G401 (cell line): ENCODE measurements at regions not wholly inside any gene's neighbourhood (a gene's known extent, or its start where the extent isn't known, plus 50 kb on each side); places are given as distances from the start of the nearest gene placed in this dataset.

Source experiments
- DNase-seq: peaks from one replicate; pipeline ENCODE4 v3.0.0-alpha.2; 2015; ENCODE audit warnings: low spot score
- in situ Hi-C: cut with HindIII; loops from 2 replicates; pipeline ENCODE4 v1.10.0; 2016; ENCODE audit warnings: low sequenced_read_pairs, mixed read lengths

- in situ Hi-C loops, result no loop called here
- no peak for DNase-seq
These were observed 78.6 kb upstream of the ADRA2C start for GRCh38 chr4:3687538-3687937.

GRCh38 chr4:3686753-3687152 is 79.4 kb upstream of the ADRA2C start:
- DNase-seq, result no peak
- in situ Hi-C loops, result no loop called here

GRCh38 chr4:3685081-3685645 is 81.0 kb upstream of the ADRA2C start:
- in situ Hi-C loops, result no loop called here
- no peak for DNase-seq

- in situ Hi-C loops, result no loop called here
- no peak for DNase-seq
These were observed 81.6 kb upstream of the ADRA2C start for GRCh38 chr4:3684546-3684945.

GRCh38 chr4:3683744-3684421 is 82.3 kb upstream of the ADRA2C start:
- DNase-seq, result no peak
- in situ Hi-C loops, result no loop called here

GRCh38 chr4:3683077-3683743 is 83.0 kb upstream of the ADRA2C start:
- in situ Hi-C loops, result no loop called here
- DNase-seq, result no peak

GRCh38 chr4:3682236-3683076 is 83.7 kb upstream of the ADRA2C start:
- in situ Hi-C loops, result no loop called here
- DNase-seq, result no peak

GRCh38 chr4:3681191-3681590 is 85.0 kb upstream of the ADRA2C start:
- DNase-seq, result no peak
- in situ Hi-C loops, result no loop called here

GRCh38 chr4:3680656-3681055 is 85.5 kb upstream of the ADRA2C start:
- in situ Hi-C loops, result no loop called here
- DNase-seq, result no peak

GRCh38 chr4:3679851-3680311 is 86.3 kb upstream of the ADRA2C start:
- DNase-seq, result no peak
- in situ Hi-C loops, result no loop called here

- DNase-seq, result no peak
- in situ Hi-C loops, result no loop called here
These were observed 86.9 kb upstream of the ADRA2C start for GRCh38 chr4:3679071-3679825.

- no peak for DNase-seq
These were observed 88.5 kb upstream of the ADRA2C start for GRCh38 chr4:3677748-3678070.

GRCh38 chr4:3676907-3677747 is 89.1 kb upstream of the ADRA2C start:
- peak; percentile 16 for DNase-seq
- in situ Hi-C loops, result no loop called here

More at GRCh38 chr4:3677748-3678070, 88.5 kb upstream of the ADRA2C start:
- in situ Hi-C loops, result no loop called here

GRCh38 chr4:3676196-3676595 is 90.0 kb upstream of the ADRA2C start:
- in situ Hi-C loops, result no loop called here
- no peak for DNase-seq

GRCh38 chr4:3675251-3676115 is 90.7 kb upstream of the ADRA2C start:
- DNase-seq, result no peak
- in situ Hi-C loops, result no loop called here

GRCh38 chr4:3674479-3674851 is 91.7 kb upstream of the ADRA2C start:
- no peak for DNase-seq
- in situ Hi-C loops, result no loop called here

- in situ Hi-C loops, result no loop called here
- DNase-seq, result no peak
These were observed 92.3 kb upstream of the ADRA2C start for GRCh38 chr4:3673716-3674478.
